ENCODE measurements at regions not wholly inside any gene's neighbourhood (a gene's known extent, or its start where the extent isn't known, plus 50 kb on each side); places are given as distances from the start of the nearest gene placed in this dataset.

GRCh38 chr4:54505996-54506395 lies 151.8 kb upstream of the KIT start:
- no peak for DNase-seq (ENCODE audit: low read depth in 1 of 2, low spot score in 1 of 2)
- H3K27ac ChIP-seq (replicated peaks), result no peak overlapping the region
- no peak overlapping the region for H3K4me3 ChIP-seq (replicated peaks; ENCODE audit: insufficient read depth, low read length)
- no peaks in the 10 kb centered on the region for H3K27me3 ChIP-seq (ENCODE audit: insufficient read depth, poor library complexity, severe bottlenecking)
- TF ChIP-seq POLR2AphosphoS5 (IDR thresholded peaks at IDR 0.05; ENCODE audit: low read depth) (no peak), GABPA (IDR thresholded peaks at IDR 0.05; ENCODE audit: low read depth) (no peak), REST (IDR thresholded peaks at IDR 0.05; ENCODE audit: insufficient replicate concordance, low read depth) (no peak), SPI1 (IDR thresholded peaks at IDR 0.05; ENCODE audit: borderline replicate concordance, low read depth) (no peak), CTCF (IDR thresholded peaks at IDR 0.05; ENCODE audit: insufficient read depth, low read length) (no peak)

GRCh38 chr4:54509057-54509456 lies 148.7 kb upstream of the KIT start:
- DNase-seq (ENCODE audit: low read depth in 1 of 2, low spot score in 1 of 2), result no peak
- no peak overlapping the region for H3K27ac ChIP-seq (replicated peaks)
- TF ChIP-seq SPI1 (IDR thresholded peaks at IDR 0.05; ENCODE audit: borderline replicate concordance, low read depth) (no peak), GABPA (IDR thresholded peaks at IDR 0.05; ENCODE audit: low read depth) (no peak), REST (IDR thresholded peaks at IDR 0.05; ENCODE audit: insufficient replicate concordance, low read depth) (no peak), POLR2AphosphoS5 (IDR thresholded peaks at IDR 0.05; ENCODE audit: low read depth) (no peak), CTCF (IDR thresholded peaks at IDR 0.05; ENCODE audit: insufficient read depth, low read length) (no peak)
- H3K27me3 ChIP-seq (ENCODE audit: insufficient read depth, poor library complexity, severe bottlenecking), result no peaks in the 10 kb centered on the region
- H3K4me3 ChIP-seq (replicated peaks; ENCODE audit: insufficient read depth, low read length), result no peak overlapping the region

GRCh38 chr4:54513204-54513603 lies 144.6 kb upstream of the KIT start:
- Histone ChIP-seq H3K4me3 (replicated peaks; ENCODE audit: insufficient read depth, low read length) (no peak overlapping the region), H3K27me3 (ENCODE audit: insufficient read depth, poor library complexity, severe bottlenecking) (no peaks in the 10 kb centered on the region), H3K27ac (replicated peaks) (no peak overlapping the region)
- TF ChIP-seq SPI1 (IDR thresholded peaks at IDR 0.05; ENCODE audit: borderline replicate concordance, low read depth), result no peak
- no peak for DNase-seq (ENCODE audit: low read depth in 1 of 2, low spot score in 1 of 2)

- no peak for DNase-seq (ENCODE audit: low read depth in 1 of 2, low spot score in 1 of 2)
- Histone ChIP-seq H3K4me3 (replicated peaks; ENCODE audit: insufficient read depth, low read length) (no peak overlapping the region), H3K27me3 (ENCODE audit: insufficient read depth, poor library complexity, severe bottlenecking) (no peaks in the 10 kb centered on the region), H3K27ac (replicated peaks) (no peak overlapping the region)
- TF ChIP-seq GABPA (IDR thresholded peaks at IDR 0.05; ENCODE audit: low read depth), result no peak
- TF ChIP-seq SPI1 (IDR thresholded peaks at IDR 0.05; ENCODE audit: borderline replicate concordance, low read depth), result no peak
- TF ChIP-seq REST (IDR thresholded peaks at IDR 0.05; ENCODE audit: insufficient replicate concordance, low read depth), result no peak
- no peak for TF ChIP-seq POLR2AphosphoS5 (IDR thresholded peaks at IDR 0.05; ENCODE audit: low read depth)
- no peak for TF ChIP-seq CTCF (IDR thresholded peaks at IDR 0.05; ENCODE audit: insufficient read depth, low read length)
Observed at GRCh38 chr4:54513741-54514140, 144.0 kb upstream of the KIT start.

Data from HL-60 (cell line).